ENCODE measurements at regions not wholly inside any gene's neighbourhood (a gene's known extent, or its start where the extent isn't known, plus 50 kb on each side); places are given as distances from the start of the nearest gene placed in this dataset.

DNA sequence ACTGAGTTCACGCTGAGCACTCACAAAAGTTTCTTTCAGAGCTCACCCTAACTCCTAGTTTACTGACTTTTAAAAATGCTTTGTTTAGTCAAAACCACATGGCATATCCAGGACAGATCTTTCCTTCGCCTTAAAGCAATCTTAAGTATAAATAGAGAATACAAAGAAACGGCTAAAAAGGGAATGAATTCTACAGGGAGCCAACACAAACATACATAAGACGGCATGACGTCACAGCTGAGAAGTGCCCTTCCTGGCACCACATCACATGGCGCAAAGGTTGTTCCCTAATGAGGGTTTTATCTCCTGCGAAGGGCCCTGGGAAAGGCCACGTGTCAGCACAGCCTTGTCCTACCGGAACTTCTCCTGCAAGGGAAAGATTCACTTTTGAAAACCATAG lies 141.3 kb downstream of the IRX1 start:
- no peaks in the 10 kb centered on the region for H3K9me3 ChIP-seq (ENCODE audit: insufficient read depth, low read depth, low read length)
- H3K4me1 ChIP-seq (ENCODE audit: insufficient read depth, low read length), result no peaks in the 10 kb centered on the region
- no peak overlapping the region for H3K4me3 ChIP-seq (ENCODE audit: low read length)
- H3K27me3 ChIP-seq (ENCODE audit: insufficient read depth, low read length), result no peaks in the 10 kb centered on the region
- no peak overlapping the region for H3K27ac ChIP-seq (ENCODE audit: low read length)
- H3K9ac ChIP-seq (ENCODE audit: low read depth, low read length), result no peak overlapping the region
- H3K36me3 ChIP-seq (ENCODE audit: insufficient read depth, low read depth, low read length), result no peaks in the 10 kb centered on the region

- no peaks in the 10 kb centered on the region for H3K9me3 ChIP-seq (ENCODE audit: insufficient read depth, low read depth, low read length)
- no peaks in the 10 kb centered on the region for H3K4me1 ChIP-seq (ENCODE audit: insufficient read depth, low read length)
- H3K27ac ChIP-seq (ENCODE audit: low read length), result no peak overlapping the region
- no peak overlapping the region for H3K9ac ChIP-seq (ENCODE audit: low read depth, low read length)
- no peaks in the 10 kb centered on the region for H3K36me3 ChIP-seq (ENCODE audit: insufficient read depth, low read depth, low read length)
- H3K4me3 ChIP-seq (ENCODE audit: low read length), result no peak overlapping the region
- H3K27me3 ChIP-seq (ENCODE audit: insufficient read depth, low read length), result no peaks in the 10 kb centered on the region
Observed at GRCh38 chr5:3738919-3739318, 143.3 kb downstream of the IRX1 start.

DNA sequence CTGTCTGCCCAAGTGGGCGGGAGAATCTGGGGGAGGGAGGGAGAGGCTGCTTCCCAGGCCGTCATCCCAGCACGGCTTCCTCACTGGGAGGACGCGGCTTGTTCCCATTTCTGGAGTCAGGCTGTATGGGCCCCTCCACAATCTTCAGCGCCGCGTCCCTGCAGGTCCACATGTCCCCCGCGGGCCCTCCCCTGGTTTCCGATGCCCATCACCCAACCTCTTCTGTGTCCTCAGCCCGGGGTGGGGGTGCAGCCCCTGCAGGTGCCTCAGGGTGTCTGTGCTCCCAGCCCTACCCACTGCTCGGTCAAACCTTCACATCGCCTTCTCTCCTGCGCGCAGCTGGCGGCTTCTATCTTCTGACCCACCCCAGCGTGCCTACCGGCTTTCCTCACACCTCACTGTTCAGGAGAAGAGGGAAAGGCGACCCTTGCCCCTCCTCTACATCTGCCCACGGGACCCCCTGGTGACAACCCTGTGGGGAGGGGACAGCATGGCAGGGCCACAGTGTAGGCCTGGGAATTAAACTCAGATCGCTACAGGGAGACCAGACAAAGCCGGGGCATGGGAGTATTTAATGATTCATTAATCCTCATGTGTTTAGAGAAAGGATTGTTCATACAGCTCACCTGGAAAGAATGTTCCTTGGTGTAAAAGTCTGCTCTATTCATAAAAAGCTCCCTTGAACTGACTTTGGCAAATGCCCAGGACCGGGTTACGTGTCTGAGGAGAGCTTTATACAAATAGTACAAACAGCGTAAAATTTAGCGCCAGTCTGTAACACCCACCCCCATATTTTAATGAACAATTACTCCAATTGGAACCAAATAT lies 145.1 kb downstream of the IRX1 start:
- no peaks in the 10 kb centered on the region for H3K27me3 ChIP-seq (ENCODE audit: insufficient read depth, low read length)
- no peak overlapping the region for H3K4me3 ChIP-seq (ENCODE audit: low read length)
- no peak overlapping the region for H3K27ac ChIP-seq (ENCODE audit: low read length)
- H3K4me1 ChIP-seq (ENCODE audit: insufficient read depth, low read length), result no peaks in the 10 kb centered on the region
- H3K9ac ChIP-seq (ENCODE audit: low read depth, low read length), result no peak overlapping the region
- H3K36me3 ChIP-seq (ENCODE audit: insufficient read depth, low read depth, low read length), result no peaks in the 10 kb centered on the region
- no peaks in the 10 kb centered on the region for H3K9me3 ChIP-seq (ENCODE audit: insufficient read depth, low read depth, low read length)

- no peak overlapping the region for H3K27ac ChIP-seq (ENCODE audit: low read length)
- H3K36me3 ChIP-seq (ENCODE audit: insufficient read depth, low read depth, low read length), result no peaks in the 10 kb centered on the region
- no peaks in the 10 kb centered on the region for H3K4me1 ChIP-seq (ENCODE audit: insufficient read depth, low read length)
- no peak overlapping the region for H3K4me3 ChIP-seq (ENCODE audit: low read length)
- no peaks in the 10 kb centered on the region; the same call in 1 of the 2 replicates for H3K9me3 ChIP-seq (ENCODE audit: insufficient read depth, low read depth, low read length)
- no peak overlapping the region for H3K9ac ChIP-seq (ENCODE audit: low read depth, low read length)
- no peaks in the 10 kb centered on the region for H3K27me3 ChIP-seq (ENCODE audit: insufficient read depth, low read length)
Observed at GRCh38 chr5:3741374-3741770, 145.7 kb downstream of the IRX1 start.

GRCh38 chr5:3742750-3743149 lies 147.1 kb downstream of the IRX1 start:
- Histone ChIP-seq H3K27me3 (ENCODE audit: insufficient read depth, low read length) (no peaks in the 10 kb centered on the region), H3K9ac (ENCODE audit: low read depth, low read length) (no peak overlapping the region), H3K27ac (ENCODE audit: low read length) (no peak overlapping the region), H3K4me1 (ENCODE audit: insufficient read depth, low read length) (no peaks in the 10 kb centered on the region), H3K4me3 (ENCODE audit: low read length) (no peak overlapping the region), H3K9me3 (ENCODE audit: insufficient read depth, low read depth, low read length) (peaks cover 11% of the 10 kb centered on the region; the same call in 1 of the 2 replicates), H3K36me3 (ENCODE audit: insufficient read depth, low read depth, low read length) (no peaks in the 10 kb centered on the region)

DNA sequence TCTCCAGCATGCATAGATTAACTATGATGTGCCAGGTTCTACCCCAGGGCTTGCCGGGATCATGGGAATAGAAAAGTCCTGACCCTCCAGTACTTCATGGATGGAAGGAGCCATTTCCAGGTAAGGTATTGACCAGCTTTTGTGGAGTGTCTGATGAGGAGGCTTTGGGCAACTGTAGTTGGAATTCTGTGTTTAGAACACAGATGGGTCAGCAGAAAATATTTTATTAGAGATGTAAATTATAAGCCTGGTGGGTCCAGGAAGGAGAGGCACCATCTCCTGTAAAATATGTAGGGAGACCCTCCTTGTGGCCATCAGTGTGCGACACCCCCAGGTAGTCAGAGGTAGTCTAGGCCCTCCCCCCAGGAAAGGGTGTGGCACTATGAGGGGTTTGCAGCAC lies 156.2 kb downstream of the IRX1 start:
- Histone ChIP-seq H3K9me3 (ENCODE audit: insufficient read depth, low read depth, low read length) (peaks cover 15% of the 10 kb centered on the region), H3K4me3 (ENCODE audit: low read length) (no peak overlapping the region), H3K36me3 (ENCODE audit: insufficient read depth, low read depth, low read length) (no peaks in the 10 kb centered on the region), H3K27me3 (ENCODE audit: insufficient read depth, low read length) (no peaks in the 10 kb centered on the region), H3K27ac (ENCODE audit: low read length) (no peak overlapping the region), H3K4me1 (ENCODE audit: insufficient read depth, low read length) (peaks cover 4% of the 10 kb centered on the region; the same call in 1 of the 2 replicates), H3K9ac (ENCODE audit: low read depth, low read length) (no peak overlapping the region)

DNA sequence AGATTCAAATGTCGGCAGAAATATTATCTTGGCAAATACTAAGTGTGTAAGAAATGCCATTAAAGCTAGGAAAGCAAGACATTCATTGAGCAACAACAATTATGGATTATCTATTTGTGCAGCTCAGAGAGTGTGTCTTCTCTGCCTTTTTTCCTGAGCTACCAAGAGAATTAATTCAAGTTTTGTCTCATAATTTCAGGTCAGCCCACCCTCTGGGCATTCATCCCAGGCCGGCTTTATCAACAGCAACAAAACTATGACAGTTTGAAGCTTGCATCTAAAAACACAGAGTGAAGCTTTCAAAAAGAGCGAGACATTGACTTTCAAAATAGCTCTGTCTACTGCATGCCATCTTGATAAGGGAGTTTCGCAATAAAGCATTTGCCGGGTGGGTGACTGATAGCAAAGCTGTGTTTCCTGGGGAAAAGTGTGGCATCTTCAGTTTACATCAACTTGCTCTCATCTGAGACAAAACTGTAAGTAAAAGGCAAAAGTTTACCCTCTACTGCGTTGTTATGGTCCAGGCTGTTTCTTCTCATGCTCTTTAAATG lies 182.4 kb downstream of the IRX1 start:
- H3K27me3 ChIP-seq (ENCODE audit: insufficient read depth, low read length), result no peaks in the 10 kb centered on the region
- no peak overlapping the region for H3K4me3 ChIP-seq (ENCODE audit: low read length)
- H3K9ac ChIP-seq (ENCODE audit: low read depth, low read length), result no peak overlapping the region
- H3K27ac ChIP-seq (ENCODE audit: low read length), result no peak overlapping the region
- H3K4me1 ChIP-seq (ENCODE audit: insufficient read depth, low read length), result no peaks in the 10 kb centered on the region
- H3K36me3 ChIP-seq (ENCODE audit: insufficient read depth, low read depth, low read length), result no peaks in the 10 kb centered on the region
- no peaks in the 10 kb centered on the region for H3K9me3 ChIP-seq (ENCODE audit: insufficient read depth, low read depth, low read length)

DNA sequence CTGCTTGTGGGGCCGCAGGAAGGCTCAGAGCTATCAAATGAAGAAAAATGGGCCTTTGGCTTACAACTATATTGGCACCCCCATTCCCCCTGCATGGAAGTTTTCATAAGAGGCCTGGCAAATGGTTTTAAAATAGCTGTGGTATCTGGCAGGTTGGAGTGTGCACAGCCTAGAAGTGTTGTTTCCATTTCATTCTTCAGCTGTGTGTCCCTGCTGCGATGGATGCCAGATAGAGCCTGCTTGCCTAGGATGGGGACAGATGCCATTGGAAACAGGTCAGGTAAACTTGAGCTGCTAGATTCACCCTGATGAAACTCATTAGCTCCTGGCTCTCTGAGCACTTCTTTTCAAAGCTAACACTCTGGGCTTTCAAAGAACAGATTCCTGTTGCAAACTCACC lies 183.3 kb downstream of the IRX1 start:
- Histone ChIP-seq H3K27me3 (ENCODE audit: insufficient read depth, low read length) (no peaks in the 10 kb centered on the region), H3K9ac (ENCODE audit: low read depth, low read length) (no peak overlapping the region), H3K36me3 (ENCODE audit: insufficient read depth, low read depth, low read length) (no peaks in the 10 kb centered on the region), H3K4me1 (ENCODE audit: insufficient read depth, low read length) (no peaks in the 10 kb centered on the region), H3K27ac (ENCODE audit: low read length) (no peak overlapping the region), H3K9me3 (ENCODE audit: insufficient read depth, low read depth, low read length) (no peaks in the 10 kb centered on the region), H3K4me3 (ENCODE audit: low read length) (no peak overlapping the region)

GRCh38 chr5:3780278-3780677 lies 184.6 kb downstream of the IRX1 start:
- H3K4me1 ChIP-seq (ENCODE audit: insufficient read depth, low read length), result no peaks in the 10 kb centered on the region
- no peaks in the 10 kb centered on the region for H3K36me3 ChIP-seq (ENCODE audit: insufficient read depth, low read depth, low read length)
- no peak overlapping the region for H3K27ac ChIP-seq (ENCODE audit: low read length)
- H3K4me3 ChIP-seq (ENCODE audit: low read length), result no peak overlapping the region
- H3K9ac ChIP-seq (ENCODE audit: low read depth, low read length), result no peak overlapping the region
- H3K27me3 ChIP-seq (ENCODE audit: insufficient read depth, low read length), result no peaks in the 10 kb centered on the region
- H3K9me3 ChIP-seq (ENCODE audit: insufficient read depth, low read depth, low read length), result no peaks in the 10 kb centered on the region

DNA sequence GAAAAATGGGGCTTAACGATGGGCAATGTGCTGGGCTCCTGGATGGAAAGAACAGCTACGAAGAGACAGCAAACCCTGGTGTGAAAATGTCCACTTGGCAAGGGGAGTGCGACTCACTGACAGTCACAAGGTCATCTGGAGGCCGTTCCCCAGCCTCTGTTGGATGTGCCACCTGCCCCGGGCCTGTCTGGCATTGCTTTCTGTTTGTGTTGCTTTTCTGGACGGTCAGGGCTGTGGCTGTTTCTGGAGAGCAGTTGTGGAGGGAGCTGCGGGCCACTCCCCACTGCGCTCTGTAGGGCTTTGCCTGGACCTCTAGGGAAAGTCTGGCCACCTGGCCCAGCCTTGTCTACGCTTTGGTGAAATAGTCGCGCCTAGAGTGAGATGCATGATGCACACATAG lies 185.3 kb downstream of the IRX1 start:
- Histone ChIP-seq H3K27me3 (ENCODE audit: insufficient read depth, low read length) (no peaks in the 10 kb centered on the region), H3K4me3 (ENCODE audit: low read length) (no peak overlapping the region), H3K36me3 (ENCODE audit: insufficient read depth, low read depth, low read length) (no peaks in the 10 kb centered on the region), H3K4me1 (ENCODE audit: insufficient read depth, low read length) (no peaks in the 10 kb centered on the region), H3K9me3 (ENCODE audit: insufficient read depth, low read depth, low read length) (no peaks in the 10 kb centered on the region), H3K27ac (ENCODE audit: low read length) (no peak overlapping the region), H3K9ac (ENCODE audit: low read depth, low read length) (no peak overlapping the region)

GRCh38 chr5:3784854-3785253 lies 189.2 kb downstream of the IRX1 start:
- H3K27me3 ChIP-seq (ENCODE audit: insufficient read depth, low read length), result no peaks in the 10 kb centered on the region

GRCh38 chr5:3786165-3786564 lies 190.5 kb downstream of the IRX1 start:
- no peaks in the 10 kb centered on the region; the same call in 1 of the 2 replicates for H3K27me3 ChIP-seq (ENCODE audit: insufficient read depth, low read length)
- no peaks in the 10 kb centered on the region for H3K36me3 ChIP-seq (ENCODE audit: insufficient read depth, low read depth, low read length)
- H3K4me3 ChIP-seq (ENCODE audit: low read length), result no peak overlapping the region
- no peaks in the 10 kb centered on the region for H3K9me3 ChIP-seq (ENCODE audit: insufficient read depth, low read depth, low read length)
- H3K27ac ChIP-seq (ENCODE audit: low read length), result no peak overlapping the region
- H3K9ac ChIP-seq (ENCODE audit: low read depth, low read length), result no peak overlapping the region
- peaks cover 18% of the 10 kb centered on the region; the same call in 1 of the 2 replicates for H3K4me1 ChIP-seq (ENCODE audit: insufficient read depth, low read length)

More at GRCh38 chr5:3784854-3785253, 189.2 kb downstream of the IRX1 start:
- Histone ChIP-seq H3K36me3 (ENCODE audit: insufficient read depth, low read depth, low read length) (no peaks in the 10 kb centered on the region), H3K27ac (ENCODE audit: low read length) (no peak overlapping the region), H3K4me3 (ENCODE audit: low read length) (no peak overlapping the region), H3K9ac (ENCODE audit: low read depth, low read length) (no peak overlapping the region), H3K9me3 (ENCODE audit: insufficient read depth, low read depth, low read length) (no peaks in the 10 kb centered on the region), H3K4me1 (ENCODE audit: insufficient read depth, low read length) (peaks cover 15% of the 10 kb centered on the region; the same call in 1 of the 2 replicates)

Measured in iPS-20b (cell line).